GM19043 (cell line): ENCODE measurements at regions not wholly inside any gene's neighbourhood (a gene's known extent, or its start where the extent isn't known, plus 50 kb on each side); places are given as distances from the start of the nearest gene placed in this dataset.
"Not testable (repeated sequence)": the region's sequence is repeated elsewhere in the genome, so short reads cannot be mapped to it uniquely, and the experiment has no call there.

Source experiments
- ATAC-seq: cut with Tn5 transposase; IDR thresholded peaks from one replicate; pipeline ENCODE4 v1.9.1; 2021; ENCODE audit warnings: low read depth; ENCODE audit not compliant: unreplicated experiment

DNA sequence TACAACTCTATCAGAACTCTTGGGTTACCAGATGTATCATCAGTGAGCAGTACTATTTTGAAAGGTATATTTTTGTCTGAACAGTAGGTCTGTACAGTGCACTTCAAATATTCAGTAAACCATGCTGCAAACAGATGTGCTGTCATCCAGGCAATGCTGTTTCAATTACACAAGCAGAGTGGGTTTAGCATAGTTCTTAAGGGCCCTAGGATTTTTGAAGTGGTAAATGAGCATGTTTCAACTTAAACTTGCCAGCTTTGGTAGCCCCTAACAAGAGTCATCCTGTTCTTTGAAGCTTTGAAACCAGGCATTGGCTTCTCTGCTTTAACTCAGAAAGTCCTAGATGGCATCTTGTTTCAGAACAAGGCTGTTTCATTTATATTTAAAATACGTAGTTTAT is 1519.9 kb downstream of the SUCLG1 start:
- no peak for ATAC-seq

DNA sequence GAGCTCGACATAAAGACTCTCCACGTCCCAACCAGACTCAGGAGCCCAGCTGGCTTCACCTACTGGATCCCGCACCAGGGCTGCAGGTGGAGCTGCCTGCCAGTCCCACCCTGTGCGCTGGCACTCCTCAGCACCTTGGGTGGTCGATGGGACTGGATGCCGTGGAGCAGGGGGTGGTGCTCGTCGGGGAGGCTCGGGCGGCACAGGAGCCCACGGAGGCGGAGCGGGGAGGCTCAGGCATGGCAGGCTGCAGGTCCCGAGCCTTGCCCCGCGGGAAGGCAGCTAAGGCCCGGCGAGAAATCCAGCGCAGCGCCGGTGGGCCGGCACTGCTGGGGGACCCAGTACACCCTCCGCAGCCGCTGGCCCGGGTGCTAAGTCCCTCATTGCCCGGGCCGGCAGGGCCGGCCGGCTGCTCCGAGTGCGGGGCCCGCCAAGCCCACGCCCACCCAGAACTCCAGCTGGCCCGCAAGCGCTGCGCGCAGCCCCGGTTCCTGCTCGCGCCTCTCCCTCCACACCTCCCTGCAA is 1520.7 kb downstream of the SUCLG1 start:
- not testable (repeated sequence) for ATAC-seq

DNA sequence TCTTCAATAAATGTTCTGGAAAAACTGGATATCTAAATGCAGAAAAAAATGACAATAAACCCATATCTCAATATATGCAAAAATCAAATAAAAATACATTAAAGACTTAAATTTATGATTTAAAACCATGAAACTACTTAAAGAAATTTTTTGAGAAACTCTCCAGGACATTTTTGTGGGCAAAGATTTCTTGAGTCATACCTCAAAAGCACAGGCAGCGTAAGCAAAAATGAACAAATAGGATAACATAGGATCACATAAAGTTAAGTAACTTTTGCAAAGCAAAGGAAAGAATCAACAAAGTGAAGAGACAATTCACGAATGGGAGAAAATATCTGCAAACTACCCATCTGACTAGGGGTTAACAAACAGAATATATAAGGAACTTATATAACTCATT is 1545.5 kb downstream of the SUCLG1 start:
- no peak for ATAC-seq

DNA sequence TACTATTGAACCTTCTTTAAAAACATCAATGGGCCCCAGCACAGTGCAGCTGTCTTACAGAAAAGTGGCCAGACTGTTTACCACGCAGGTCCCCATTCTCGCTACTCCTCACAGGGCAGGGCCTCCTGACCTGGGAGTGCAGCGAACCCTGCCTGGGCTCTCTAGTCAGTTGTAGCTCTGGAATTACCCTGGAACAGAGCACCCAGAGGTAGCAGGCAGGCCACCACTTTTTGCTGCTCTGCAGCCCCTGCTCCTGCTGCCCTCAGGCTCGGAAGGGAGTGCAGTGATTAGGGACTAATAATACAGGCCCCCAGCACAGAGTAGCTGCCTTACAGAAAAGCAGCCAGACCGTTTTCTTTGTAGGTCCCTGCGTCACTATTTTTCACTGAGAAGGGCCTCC is 1563.0 kb downstream of the SUCLG1 start:
- ATAC-seq, result no peak

DNA sequence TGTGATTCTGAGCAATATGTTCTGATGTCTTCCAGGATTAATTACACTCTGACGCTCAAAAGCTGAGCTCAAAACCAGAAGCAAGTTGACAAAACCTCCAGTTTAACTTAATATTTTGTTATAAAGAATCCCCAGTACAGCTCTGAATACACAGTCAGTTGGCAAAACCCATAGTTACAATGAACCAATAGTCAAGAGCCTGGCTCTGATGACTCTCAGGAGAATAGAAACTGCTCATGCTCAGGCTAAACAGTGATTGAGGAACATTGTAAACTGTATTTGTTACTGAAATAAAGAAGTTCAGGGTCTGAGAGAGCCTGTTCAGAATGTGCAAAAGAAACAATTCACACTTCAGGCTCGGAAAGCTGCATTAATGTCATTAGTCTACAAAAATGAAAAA is 1565.9 kb downstream of the SUCLG1 start:
- no peak for ATAC-seq

DNA sequence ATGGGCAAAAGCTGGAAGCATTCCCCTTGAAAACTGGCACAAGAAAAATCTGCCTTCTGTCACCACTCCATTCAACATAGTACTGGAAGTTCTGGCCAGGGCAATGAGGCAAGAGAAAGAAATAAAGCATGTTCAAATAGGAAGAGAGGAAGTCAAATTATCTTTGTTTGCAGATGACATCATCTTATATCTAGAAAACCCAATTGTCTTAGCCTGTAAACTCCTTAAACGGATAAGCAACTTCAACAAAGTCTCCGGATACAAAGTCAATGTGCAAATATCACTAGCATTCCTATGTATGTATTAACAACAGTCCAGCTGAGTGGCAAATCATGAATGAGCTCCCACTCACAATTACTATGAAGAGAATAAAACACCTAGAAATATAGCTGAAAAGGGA is 1579.3 kb downstream of the SUCLG1 start:
- ATAC-seq, result no peak

DNA sequence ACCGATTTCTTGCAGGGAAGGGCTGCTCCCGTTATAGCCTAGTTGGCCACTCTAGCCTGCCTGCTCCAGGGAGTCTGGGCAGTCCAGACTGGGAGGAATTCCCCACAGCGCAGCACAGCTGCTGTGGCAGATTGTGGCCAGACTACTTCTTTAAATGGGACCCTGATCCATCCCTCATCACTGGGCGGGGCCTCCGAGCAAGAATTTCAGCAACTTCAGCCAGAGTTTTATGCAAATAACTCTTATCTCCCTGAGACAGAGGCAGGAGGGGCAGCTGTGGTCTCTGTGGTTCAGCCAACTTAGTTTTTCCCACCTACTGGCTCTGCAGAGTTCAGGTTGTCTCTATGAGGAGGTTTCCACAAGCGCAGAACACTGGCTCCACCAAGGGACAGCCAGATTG is 1583.2 kb downstream of the SUCLG1 start:
- no peak for ATAC-seq

DNA sequence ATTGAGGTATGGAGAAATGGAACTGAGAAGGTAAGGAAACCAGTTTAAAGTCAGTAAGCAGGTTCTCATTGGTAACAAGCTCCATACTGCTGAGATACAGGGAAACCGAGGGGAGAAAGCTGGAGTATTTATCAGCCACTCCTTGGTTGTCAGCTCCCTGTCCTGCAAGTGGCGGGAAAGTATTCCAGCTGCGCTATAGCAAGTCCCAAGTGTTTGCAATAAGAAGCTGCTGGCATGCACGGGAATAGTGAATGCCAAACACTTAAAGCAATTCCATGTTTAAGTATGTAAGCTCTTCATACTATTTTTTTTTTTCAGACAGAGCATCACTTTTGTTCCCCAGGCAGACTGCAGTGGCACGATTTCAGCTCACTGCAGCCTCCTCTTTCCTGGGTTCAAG is 1601.1 kb downstream of the SUCLG1 start:
- ATAC-seq, result no peak

DNA sequence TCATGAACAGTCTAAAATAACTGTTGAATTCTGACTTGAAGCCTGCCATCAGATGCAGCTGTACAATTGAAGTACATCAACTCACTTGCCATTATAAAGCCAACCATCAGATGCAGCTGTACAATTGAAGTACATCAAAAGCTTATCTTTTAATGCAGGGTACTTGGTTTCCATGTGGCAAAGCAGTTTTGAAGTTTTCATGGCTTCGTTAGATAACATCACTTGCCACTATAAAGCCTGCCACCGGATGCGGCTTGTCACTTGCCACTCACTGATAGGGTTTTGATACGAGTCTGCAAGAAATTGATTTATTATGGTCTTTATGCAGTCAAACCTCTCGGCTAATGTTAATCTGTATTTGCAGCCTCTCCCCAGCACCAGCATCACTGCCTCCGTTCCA is 1605.8 kb downstream of the SUCLG1 start:
- no peak for ATAC-seq

DNA sequence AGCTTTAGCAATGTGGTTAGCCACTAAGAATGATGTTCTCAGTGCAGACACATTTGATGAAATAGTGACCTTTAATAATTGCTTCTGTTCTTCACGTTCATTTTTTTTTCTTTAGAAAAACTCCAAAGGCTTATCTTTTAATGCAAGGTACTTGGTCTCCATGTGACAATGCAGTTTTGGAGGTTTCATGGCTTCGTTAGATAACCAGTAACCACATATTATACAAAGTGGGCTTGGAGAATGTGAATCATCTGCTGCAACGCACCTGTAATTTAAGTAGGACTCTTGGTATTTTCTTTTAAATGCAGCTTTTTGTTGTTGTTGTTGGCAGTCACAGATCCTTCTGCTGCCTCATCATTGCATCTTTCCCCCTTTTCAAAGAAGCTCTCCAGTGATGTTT is 1606.3 kb downstream of the SUCLG1 start:
- ATAC-seq, result no peak

DNA sequence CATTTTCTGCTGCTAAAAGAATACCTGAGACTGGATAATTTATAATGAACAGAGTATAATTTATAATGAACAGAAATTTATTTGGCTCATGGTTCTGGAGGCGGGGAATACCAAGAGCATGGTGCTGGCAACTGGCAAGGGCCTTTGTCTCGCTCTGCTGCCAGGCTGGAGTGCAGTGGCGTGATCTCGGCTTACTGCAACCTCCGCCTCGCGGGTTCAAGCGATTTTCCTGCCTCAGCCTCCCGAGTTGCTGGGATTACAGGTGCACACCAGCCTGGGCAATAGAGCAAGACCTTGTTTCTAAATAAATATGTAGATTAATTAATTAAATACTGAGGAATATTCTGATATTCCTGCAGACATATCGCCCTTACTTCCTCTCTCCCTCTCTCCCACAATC is 1610.8 kb downstream of the SUCLG1 start:
- no peak for ATAC-seq

DNA sequence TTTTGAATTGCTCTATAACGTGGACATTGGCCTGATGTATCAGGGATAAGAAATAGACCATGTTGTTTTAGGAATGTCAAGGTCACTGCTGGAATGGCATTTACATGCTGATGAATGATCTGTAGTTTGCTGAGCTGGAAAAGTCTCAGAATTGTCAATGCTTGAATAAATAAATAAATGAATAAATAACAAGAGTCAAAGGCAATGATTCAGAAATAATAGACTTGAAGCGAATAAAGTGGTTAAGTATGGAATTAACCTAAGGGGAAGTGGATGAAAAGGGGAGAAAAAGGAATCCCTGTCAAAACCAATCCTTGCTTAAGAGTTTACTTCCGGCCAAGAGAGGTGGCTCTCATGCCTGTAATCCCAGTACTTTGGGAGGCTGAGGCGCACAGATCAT is 1620.0 kb downstream of the SUCLG1 start:
- no peak for ATAC-seq

DNA sequence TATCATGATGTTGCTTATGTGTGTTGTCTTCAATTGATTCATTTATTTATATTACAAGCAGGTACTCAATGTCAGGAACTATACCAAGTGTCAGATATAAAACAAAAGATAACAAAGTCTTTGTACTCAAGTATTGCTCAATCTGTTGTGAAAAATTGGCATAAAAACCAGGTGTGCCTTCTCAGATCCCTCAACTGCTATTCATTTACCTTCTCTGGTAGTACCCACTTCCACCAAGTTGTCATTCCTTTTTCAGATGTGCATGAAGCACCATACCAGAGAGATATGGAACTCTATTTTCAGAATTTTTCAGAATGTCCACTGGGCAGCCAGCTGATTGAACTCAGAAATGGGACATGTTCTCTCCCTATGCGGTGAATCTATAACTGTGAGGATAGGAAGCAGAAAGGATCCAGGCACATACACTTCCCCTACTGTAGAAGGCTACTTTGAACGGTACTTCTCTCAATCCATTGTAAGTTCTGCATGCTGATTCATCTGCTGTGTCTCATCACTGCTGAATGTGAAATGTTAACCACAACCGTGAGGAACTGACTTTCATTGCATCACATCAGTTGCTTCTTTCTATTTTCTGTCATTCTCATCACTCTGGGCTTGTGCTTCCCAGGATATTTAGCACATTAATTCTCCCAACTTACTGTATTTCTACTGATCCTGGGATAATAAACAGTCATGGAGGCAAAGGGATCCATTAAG is 1621.3 kb downstream of the SUCLG1 start:
- ATAC-seq, result no peak

DNA sequence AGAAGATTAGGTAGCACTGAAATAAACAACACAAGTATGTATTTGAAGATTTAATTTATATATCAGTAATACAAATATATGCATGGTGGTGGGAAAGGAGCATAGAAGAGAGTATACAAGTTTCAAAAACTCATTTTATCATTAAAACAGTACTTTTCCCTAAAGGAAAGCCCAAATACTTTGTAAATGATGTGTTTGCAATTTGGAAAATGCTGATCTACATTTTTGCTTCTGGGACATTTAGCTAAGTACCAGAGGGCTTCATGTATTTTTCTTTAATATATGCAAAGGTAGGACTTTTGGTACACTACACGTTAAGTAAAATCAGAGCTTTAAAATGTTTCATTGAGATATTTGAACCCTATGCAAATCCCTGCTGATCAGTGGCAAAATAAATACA is 1624.2 kb downstream of the SUCLG1 start:
- no peak for ATAC-seq

DNA sequence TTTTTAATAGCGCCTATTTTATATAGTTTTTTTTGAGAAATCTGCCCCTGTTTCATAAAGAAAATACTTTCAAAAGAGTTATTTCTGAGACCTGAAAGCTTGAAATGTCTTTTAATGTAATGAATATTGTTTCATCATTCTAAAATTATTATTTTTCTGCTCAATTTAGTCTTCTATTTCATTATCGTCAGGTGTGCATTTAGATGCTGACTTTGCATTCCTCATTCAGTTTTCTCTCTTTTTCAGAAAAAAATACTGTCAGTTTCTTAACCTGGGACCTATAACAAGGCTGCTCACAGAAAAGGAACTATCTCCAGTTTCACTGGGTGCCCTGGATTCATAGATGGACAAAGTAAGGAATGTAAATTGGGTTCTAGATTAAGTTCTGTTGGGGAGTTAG is 1631.7 kb downstream of the SUCLG1 start:
- no peak for ATAC-seq

DNA sequence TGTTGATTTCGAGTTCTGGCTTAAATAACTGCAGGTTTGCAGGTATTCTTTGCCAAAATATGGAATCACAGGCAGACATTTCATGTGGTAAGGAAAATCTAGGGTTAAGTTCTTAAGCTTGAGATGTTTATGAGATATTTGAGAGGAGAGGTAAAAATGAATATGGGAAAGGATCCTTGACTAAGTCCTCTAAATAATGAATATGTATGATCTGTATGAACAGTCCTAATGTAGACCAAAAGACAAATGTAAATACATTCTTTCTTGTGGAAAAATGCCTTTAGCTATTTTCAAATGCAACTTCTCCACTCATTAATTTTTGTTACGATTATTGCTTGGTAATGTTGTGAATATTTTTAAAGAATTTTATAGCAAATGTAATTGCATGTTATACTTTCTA is 1632.6 kb downstream of the SUCLG1 start:
- ATAC-seq, result no peak

DNA sequence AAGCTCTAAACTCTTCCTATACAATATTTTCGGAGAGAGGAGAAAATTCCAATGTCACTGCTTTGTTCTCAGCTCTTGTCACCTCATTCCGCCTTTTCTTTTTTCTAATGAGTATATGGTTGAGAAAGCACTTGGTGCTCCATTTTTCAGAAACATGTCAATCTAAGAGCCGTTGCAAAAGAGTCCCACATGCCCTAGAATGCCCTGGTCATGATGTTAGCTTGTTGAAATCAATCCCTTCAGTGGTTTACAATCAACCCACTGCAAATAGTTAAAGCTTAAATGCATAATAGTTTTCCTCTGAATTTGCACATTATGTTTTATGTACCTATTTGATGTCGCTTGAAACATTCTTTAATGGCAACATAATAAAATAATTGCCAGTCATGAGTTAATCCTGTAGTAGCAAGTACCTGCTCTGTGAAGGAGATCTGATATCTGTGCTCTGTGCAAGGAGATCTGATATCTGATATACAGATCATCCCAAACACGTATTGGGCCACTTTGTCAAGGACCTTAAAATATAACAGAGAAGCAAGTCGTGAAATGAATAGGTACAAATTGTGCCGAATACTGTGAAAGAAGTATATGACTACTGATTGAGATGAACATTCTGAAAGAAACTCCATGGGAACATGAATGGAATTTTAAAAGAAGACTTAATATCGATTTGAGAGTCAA is 1633.5 kb downstream of the SUCLG1 start:
- no peak for ATAC-seq

DNA sequence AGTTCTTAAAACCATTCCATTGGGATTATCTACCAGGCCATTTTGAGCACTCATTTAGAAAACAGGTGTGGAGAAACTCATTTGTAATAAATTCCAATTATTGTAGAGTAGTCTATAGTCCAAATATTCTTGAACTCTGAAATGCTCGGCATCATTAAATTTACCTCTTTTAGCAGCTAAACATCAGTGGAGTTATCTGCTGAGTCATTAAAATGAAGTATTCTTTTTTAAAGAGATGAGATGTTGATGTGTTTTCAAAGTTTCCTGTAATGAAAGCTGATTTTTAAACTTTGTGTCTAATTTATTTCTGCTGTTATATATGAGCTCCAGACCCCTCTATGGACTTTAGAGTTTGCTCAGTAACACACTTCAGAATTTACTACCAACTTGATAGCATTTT is 1635.2 kb downstream of the SUCLG1 start:
- ATAC-seq, result no peak

DNA sequence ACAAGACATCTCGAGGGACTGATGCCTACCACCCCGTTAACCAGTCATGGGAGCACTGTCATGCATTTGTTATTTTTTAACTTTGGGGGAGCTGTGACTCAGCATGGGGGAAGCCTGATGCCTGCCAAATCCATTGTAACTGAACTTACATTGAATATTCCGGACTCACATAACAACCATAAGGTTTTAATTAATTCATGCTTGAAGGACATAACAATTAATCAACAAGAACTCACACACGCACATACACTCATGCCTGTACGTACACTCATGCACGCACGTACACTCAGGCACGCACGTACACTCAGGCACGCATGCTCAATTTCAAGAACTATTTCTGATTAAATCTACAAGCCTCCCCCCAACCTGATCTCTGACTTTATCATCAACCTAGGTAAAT is 1639.1 kb downstream of the SUCLG1 start:
- ATAC-seq, result no peak

DNA sequence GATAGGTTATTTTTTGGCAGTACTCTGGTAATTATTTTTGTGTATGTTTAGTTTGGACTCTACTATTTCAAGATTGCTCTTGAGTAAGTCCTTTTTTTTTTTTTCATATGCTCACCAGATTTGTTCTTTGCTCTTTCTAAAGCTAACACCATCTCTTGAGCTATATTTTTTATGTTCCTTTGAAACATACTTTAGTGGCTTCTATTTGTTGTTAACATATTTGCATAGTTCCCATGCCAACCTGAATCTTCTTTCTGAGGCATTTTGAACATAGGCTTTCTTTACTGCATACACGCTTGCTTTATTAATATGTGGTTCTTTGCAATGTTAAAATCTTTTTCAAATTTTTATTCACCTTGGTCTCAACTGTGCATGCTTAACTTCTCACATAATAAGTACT is 1644.9 kb downstream of the SUCLG1 start:
- ATAC-seq, result no peak

DNA sequence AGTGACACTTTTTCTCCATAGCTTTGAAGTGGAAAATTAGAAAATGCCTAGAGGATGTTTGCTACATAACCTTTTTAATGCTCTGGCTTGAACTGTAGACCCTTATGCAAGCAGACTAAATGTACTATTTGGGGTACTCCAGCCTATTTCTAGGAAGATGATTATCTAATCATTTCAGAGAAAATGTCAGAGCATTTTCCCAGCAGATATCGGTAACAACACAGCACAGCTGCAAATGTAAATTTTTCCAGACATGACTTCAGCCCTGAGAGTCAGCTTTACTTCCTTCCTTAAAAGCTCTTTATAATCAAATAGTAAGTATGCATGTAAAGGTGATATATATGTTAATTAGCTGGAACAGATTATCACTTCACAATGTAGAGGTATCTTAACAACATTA is 1647.1 kb downstream of the SUCLG1 start:
- ATAC-seq, result no peak

DNA sequence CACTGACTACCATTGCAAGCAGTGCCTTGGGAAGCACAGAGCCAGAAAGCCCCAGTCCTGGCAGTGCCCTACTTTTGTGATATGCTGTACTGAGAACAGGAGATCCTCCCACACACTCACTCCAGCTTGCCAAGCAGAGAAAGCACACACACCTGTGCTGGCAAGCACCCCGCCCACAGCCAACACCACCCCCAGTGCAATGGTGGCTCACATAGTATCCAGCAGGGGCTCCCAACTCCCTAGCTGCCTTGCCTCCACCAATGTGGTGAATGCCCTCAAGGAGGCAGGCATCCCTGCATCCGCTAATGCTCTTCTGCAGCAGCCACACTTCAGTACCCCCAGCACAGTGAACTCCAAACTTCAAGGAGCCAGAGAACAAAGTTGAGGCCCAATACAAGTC is 1655.8 kb downstream of the SUCLG1 start:
- no peak for ATAC-seq
